GM23338 (cell line): ENCODE measurements at regions not wholly inside any gene's neighbourhood (a gene's known extent, or its start where the extent isn't known, plus 50 kb on each side); places are given as distances from the start of the nearest gene placed in this dataset.

Source experiments
- ATAC-seq: fragments of 200-7000 bp; cut with Tn5 transposase; 3 replicates; pipeline ENCODE4 v1.9.1; 2020
- DNase-seq: peaks from one replicate; pipeline ENCODE4 v3.0.0-alpha.2; 2015; ENCODE audit warnings: low spot score
- H2AFZ ChIP-seq: fragments of 200-600 bp; sonication (generic); 2 replicates; pipeline ENCODE4 v1.8.0; 2016; ENCODE audit warnings: antibody characterized with exemption, mild to moderate bottlenecking, moderate library complexity
- H3F3A ChIP-seq: fragments of 200-600 bp; sonication (generic); replicated peaks from 2 replicates; pipeline ENCODE4 v1.8.0; 2017; ENCODE audit warnings: antibody characterized with exemption, mixed run types, low read depth
- H3K27ac ChIP-seq: fragments of 200-600 bp; sonication (generic); 2 replicates; pipeline ENCODE4 v1.6.1; 2016; ENCODE audit warnings: low read depth
- H3K27me3 ChIP-seq: fragments of 200-600 bp; sonication (generic); 2 replicates; pipeline ENCODE4 v1.8.0; 2016; ENCODE audit warnings: mild to moderate bottlenecking, mixed run types, moderate library complexity; ENCODE audit not compliant: insufficient read depth
- H3K36me3 ChIP-seq: fragments of 200-600 bp; sonication (generic); 2 replicates; pipeline ENCODE4 v1.8.0; 2016; ENCODE audit warnings: mild to moderate bottlenecking; ENCODE audit not compliant: insufficient read depth
- H3K4me1 ChIP-seq: fragments of 200-600 bp; sonication (generic); 2 replicates; pipeline ENCODE4 v1.8.0; 2016; ENCODE audit warnings: mild to moderate bottlenecking, moderate library complexity; ENCODE audit not compliant: insufficient read depth
- H3K4me2 ChIP-seq: fragments of 200-600 bp; sonication (generic); 2 replicates; pipeline ENCODE4 v1.7.1; 2017; ENCODE audit warnings: mixed run types
- H3K4me3 ChIP-seq: fragments of 200-600 bp; sonication (generic); 2 replicates; pipeline ENCODE4 v1.6.1; 2016; ENCODE audit warnings: mixed run types
- H3K79me2 ChIP-seq: fragments of 200-600 bp; sonication (generic); replicated peaks from 2 replicates; pipeline ENCODE4 v1.8.0; 2017; ENCODE audit warnings: mild to moderate bottlenecking; ENCODE audit not compliant: insufficient read depth
- H3K9me2 ChIP-seq: fragments of 200-600 bp; sonication (generic); 2 replicates; pipeline ENCODE4 v1.8.0; 2017; ENCODE audit not compliant: insufficient read depth
- H4K20me1 ChIP-seq: fragments of 200-600 bp; sonication (generic); replicated peaks from 2 replicates; pipeline ENCODE4 v1.8.0; 2017; ENCODE audit warnings: mild to moderate bottlenecking; ENCODE audit not compliant: insufficient read depth
- H3K27ac Mint-ChIP-seq: 2 replicates; pipeline ENCODE4 v1.8.0; 2020; ENCODE audit warnings: inconsistent platforms, mild to moderate bottlenecking, moderate library complexity, mixed read lengths
- H3K27me3 Mint-ChIP-seq: 3 replicates; pipeline ENCODE4 v1.8.0; 2022; ENCODE audit warnings: low read depth, mild to moderate bottlenecking, moderate library complexity, mixed read lengths, inconsistent platforms; ENCODE audit not compliant: insufficient read depth, poor library complexity
- H3K36me3 Mint-ChIP-seq: 3 replicates; pipeline ENCODE4 v1.8.0; 2021; ENCODE audit warnings: low read depth, mild to moderate bottlenecking, inconsistent platforms, moderate library complexity, mixed read lengths
- H3K4me1 Mint-ChIP-seq: 3 replicates; pipeline ENCODE4 v1.8.0; 2020; ENCODE audit warnings: mild to moderate bottlenecking, inconsistent platforms, mixed read lengths
- H3K4me3 Mint-ChIP-seq: 3 replicates; pipeline ENCODE4 v1.8.0; 2021; ENCODE audit warnings: moderate library complexity, mild to moderate bottlenecking, inconsistent platforms, mixed read lengths
- H3K9me3 Mint-ChIP-seq: 3 replicates; pipeline ENCODE4 v1.8.0; 2020; ENCODE audit warnings: moderate library complexity, mild to moderate bottlenecking, inconsistent platforms, mixed read lengths
- EZH2 ChIP-seq: fragments of 200-600 bp; sonication (generic); IDR thresholded peaks from one replicate; pipeline ENCODE4 v1.8.0; 2017; ENCODE audit warnings: antibody characterized with exemption, mild to moderate bottlenecking, low read depth; ENCODE audit not compliant: unreplicated experiment
- EZH2phosphoT487 ChIP-seq: fragments of 200-600 bp; sonication (generic); IDR thresholded peaks from one replicate; pipeline ENCODE4 v1.8.1; 2018; ENCODE audit warnings: antibody characterized with exemption; ENCODE audit not compliant: unreplicated experiment
- POLR2AphosphoS5 ChIP-seq: IDR thresholded peaks from 2 replicates; pipeline ENCODE4 v1.6.1; 2016; ENCODE audit warnings: antibody characterized with exemption, low read depth
- STAT1 ChIP-seq: IDR thresholded peaks from one replicate; pipeline ENCODE4 v1.6.1; 2016; ENCODE audit warnings: antibody characterized with exemption; ENCODE audit not compliant: unreplicated experiment
- ZNF331 ChIP-seq: fragments of 250-450 bp; sonication (Bioruptor Pico); IDR thresholded peaks from 2 replicates; pipeline ENCODE4 v1.5.0; 2020; ENCODE audit warnings: low read depth, mild to moderate bottlenecking, moderate library complexity
- TF ChIP-seq, protein P1 (sequence below): fragments of 250-450 bp; sonication (Bioruptor Pico); IDR thresholded peaks from 2 replicates; pipeline ENCODE4 v1.5.0; 2020; ENCODE audit warnings: mild to moderate bottlenecking, moderate library complexity
- TF ChIP-seq, protein P2 (sequence below), 2 experiments: fragments of 200-600 bp in 1 of 2; sonication (generic) in 1 of 2; conservative IDR thresholded peaks; 2 replicates each; pipeline versions ENCODE4 v1.5.1 to v1.6.1; 2016 to 2017; ENCODE audit warnings: antibody characterized with exemption in 2 of 2, low read depth in 2 of 2, mild to moderate bottlenecking in 2 of 2, moderate library complexity in 1 of 2

DNA sequence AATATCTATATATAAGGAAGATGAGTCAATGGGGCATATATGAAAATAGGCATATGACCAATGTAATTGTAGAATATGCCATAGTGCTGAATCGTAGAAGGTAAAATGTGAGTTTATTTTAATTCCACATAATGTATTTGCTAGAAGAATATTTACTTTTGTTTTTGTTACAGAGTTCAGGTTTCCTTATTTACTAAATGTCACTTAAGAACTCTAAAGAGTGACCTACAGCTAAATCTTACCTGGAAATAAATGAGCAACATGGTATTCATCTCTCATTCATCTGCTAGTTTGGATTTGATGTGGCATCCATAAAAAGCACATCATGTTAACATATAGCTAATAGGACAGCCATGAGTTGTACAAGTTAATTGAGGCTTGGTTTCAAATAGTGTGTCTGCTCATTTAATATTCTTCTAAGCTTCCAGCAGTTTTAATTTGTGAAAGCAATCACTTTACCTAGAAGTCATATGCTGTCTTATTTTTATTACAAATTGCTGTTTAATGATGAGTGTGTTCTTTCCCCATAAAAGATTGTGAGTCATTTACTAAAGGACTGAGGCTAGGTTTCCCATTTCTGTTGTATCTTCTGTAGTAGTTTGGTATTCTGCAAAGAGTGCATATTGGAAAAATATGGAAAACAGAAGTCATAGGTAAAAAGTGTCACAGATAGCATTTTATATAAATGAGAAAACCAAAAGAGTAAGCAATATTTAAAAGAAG lies 222.1 kb upstream of the POU1F1 start (continued):
- TF ChIP-seq, protein P1, sequence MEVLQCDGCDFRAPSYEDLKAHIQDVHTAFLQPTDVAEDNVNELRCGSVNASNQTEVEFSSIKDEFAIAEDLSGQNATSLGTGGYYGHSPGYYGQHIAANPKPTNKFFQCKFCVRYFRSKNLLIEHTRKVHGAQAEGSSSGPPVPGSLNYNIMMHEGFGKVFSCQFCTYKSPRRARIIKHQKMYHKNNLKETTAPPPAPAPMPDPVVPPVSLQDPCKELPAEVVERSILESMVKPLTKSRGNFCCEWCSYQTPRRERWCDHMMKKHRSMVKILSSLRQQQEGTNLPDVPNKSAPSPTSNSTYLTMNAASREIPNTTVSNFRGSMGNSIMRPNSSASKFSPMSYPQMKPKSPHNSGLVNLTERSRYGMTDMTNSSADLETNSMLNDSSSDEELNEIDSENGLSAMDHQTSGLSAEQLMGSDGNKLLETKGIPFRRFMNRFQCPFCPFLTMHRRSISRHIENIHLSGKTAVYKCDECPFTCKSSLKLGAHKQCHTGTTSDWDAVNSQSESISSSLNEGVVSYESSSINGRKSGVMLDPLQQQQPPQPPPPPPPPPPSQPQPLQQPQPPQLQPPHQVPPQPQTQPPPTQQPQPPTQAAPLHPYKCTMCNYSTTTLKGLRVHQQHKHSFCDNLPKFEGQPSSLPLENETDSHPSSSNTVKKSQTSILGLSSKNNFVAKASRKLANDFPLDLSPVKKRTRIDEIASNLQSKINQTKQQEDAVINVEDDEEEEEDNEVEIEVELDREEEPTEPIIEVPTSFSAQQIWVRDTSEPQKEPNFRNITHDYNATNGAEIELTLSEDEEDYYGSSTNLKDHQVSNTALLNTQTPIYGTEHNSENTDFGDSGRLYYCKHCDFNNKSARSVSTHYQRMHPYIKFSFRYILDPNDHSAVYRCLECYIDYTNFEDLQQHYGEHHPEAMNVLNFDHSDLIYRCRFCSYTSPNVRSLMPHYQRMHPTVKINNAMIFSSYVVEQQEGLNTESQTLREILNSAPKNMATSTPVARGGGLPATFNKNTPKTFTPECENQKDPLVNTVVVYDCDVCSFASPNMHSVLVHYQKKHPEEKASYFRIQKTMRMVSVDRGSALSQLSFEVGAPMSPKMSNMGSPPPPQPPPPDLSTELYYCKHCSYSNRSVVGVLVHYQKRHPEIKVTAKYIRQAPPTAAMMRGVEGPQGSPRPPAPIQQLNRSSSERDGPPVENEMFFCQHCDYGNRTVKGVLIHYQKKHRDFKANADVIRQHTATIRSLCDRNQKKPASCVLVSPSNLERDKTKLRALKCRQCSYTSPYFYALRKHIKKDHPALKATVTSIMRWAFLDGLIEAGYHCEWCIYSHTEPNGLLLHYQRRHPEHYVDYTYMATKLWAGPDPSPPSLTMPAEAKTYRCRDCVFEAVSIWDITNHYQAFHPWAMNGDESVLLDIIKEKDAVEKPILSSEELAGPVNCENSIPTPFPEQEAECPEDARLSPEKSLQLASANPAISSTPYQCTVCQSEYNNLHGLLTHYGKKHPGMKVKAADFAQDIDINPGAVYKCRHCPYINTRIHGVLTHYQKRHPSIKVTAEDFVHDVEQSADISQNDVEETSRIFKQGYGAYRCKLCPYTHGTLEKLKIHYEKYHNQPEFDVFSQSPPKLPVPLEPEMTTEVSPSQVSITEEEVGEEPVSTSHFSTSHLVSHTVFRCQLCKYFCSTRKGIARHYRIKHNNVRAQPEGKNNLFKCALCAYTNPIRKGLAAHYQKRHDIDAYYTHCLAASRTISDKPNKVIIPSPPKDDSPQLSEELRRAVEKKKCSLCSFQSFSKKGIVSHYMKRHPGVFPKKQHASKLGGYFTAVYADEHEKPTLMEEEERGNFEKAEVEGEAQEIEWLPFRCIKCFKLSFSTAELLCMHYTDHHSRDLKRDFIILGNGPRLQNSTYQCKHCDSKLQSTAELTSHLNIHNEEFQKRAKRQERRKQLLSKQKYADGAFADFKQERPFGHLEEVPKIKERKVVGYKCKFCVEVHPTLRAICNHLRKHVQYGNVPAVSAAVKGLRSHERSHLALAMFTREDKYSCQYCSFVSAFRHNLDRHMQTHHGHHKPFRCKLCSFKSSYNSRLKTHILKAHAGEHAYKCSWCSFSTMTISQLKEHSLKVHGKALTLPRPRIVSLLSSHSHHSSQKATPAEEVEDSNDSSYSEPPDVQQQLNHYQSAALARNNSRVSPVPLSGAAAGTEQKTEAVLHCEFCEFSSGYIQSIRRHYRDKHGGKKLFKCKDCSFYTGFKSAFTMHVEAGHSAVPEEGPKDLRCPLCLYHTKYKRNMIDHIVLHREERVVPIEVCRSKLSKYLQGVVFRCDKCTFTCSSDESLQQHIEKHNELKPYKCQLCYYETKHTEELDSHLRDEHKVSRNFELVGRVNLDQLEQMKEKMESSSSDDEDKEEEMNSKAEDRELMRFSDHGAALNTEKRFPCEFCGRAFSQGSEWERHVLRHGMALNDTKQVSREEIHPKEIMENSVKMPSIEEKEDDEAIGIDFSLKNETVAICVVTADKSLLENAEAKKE (CRISPR knock-in tag): no peak
- TF ChIP-seq STAT1 (no peak), ZNF331 (no peak), EZH2 (no peak), EZH2phosphoT487 (no peak)
- TF ChIP-seq, protein P2, sequence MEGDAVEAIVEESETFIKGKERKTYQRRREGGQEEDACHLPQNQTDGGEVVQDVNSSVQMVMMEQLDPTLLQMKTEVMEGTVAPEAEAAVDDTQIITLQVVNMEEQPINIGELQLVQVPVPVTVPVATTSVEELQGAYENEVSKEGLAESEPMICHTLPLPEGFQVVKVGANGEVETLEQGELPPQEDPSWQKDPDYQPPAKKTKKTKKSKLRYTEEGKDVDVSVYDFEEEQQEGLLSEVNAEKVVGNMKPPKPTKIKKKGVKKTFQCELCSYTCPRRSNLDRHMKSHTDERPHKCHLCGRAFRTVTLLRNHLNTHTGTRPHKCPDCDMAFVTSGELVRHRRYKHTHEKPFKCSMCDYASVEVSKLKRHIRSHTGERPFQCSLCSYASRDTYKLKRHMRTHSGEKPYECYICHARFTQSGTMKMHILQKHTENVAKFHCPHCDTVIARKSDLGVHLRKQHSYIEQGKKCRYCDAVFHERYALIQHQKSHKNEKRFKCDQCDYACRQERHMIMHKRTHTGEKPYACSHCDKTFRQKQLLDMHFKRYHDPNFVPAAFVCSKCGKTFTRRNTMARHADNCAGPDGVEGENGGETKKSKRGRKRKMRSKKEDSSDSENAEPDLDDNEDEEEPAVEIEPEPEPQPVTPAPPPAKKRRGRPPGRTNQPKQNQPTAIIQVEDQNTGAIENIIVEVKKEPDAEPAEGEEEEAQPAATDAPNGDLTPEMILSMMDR (conservative IDR thresholded peaks at IDR 0.05; ENCODE audit: low read depth in 2 of 2): no peak

DNA sequence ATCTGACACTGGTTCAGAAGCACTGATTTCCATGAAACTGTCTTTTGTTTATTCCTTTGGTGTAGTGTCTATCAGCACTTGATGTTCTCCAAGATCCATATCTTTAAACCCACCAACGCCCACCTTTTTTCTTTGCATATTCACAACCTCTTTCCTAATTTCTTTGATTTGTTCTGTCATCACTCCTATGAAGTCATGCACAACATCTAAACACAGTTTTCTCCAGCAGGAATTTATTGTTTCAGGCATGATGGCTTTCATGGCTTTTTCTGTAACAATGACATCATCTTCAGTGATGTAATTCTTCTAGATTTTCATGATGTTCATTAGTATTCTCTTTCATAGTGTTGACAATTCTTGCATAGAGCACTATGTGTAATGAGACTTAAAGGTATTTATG lies 219.6 kb upstream of the POU1F1 start:
- Histone ChIP-seq H3K27me3 (no peaks in the 10 kb centered on the region), H3K4me1 (no peaks in the 10 kb centered on the region), H3K9me2 (no peaks in the 10 kb centered on the region), H4K20me1 (no peaks in the 10 kb centered on the region), H3K36me3 (no peaks in the 10 kb centered on the region), H3K4me2 (no peak overlapping the region), H3K79me2 (no peaks in the 10 kb centered on the region), H3F3A (no peaks in the 10 kb centered on the region), H3K4me3 (no peak overlapping the region), H3K27ac (no peak overlapping the region), H2AFZ (no peak overlapping the region)
- no peak overlapping the region for H3K27ac Mint-ChIP-seq
- 0 out of 3 replicates have a peak, but pooled peaks cover 2% of the 10 kb centered on the region for H3K4me1 Mint-ChIP-seq
- H3K27me3 Mint-ChIP-seq: peaks cover 2% of the 10 kb centered on the region
- H3K4me3 Mint-ChIP-seq: no peak overlapping the region
- no peak for DNase-seq
- no peaks in the 10 kb centered on the region for H3K9me3 Mint-ChIP-seq
- no peak for ATAC-seq
- no peaks in the 10 kb centered on the region for H3K36me3 Mint-ChIP-seq
- TF ChIP-seq STAT1 (no peak), EZH2 (no peak), POLR2AphosphoS5 (no peak)
- TF ChIP-seq, protein P1 (CRISPR knock-in tag): no peak
